ENCODE measurements at regions not wholly inside any gene's neighbourhood (a gene's known extent, or its start where the extent isn't known, plus 50 kb on each side); places are given as distances from the start of the nearest gene placed in this dataset.

GRCh38 chr10:29063806-29064644 lies 224.8 kb upstream of the LYZL1 start:
- no peak for DNase-seq (ENCODE audit: low spot score)
- no peak for TF ChIP-seq CTCF (IDR thresholded peaks at IDR 0.05; ENCODE audit: extremely low read depth, missing control alignments)

GRCh38 chr10:29064680-29065079 lies 224.2 kb upstream of the LYZL1 start:
- no peak for DNase-seq (ENCODE audit: low spot score)
- TF ChIP-seq CTCF (IDR thresholded peaks at IDR 0.05; ENCODE audit: extremely low read depth, missing control alignments), result no peak

GRCh38 chr10:29067161-29067560 lies 221.7 kb upstream of the LYZL1 start:
- no peak for DNase-seq (ENCODE audit: low spot score)
- TF ChIP-seq CTCF (IDR thresholded peaks at IDR 0.05; ENCODE audit: extremely low read depth, missing control alignments), result no peak

GRCh38 chr10:29067628-29068027 lies 221.2 kb upstream of the LYZL1 start:
- no peak for DNase-seq (ENCODE audit: low spot score)
- no peak for TF ChIP-seq CTCF (IDR thresholded peaks at IDR 0.05; ENCODE audit: extremely low read depth, missing control alignments)

- no peak for DNase-seq (ENCODE audit: low spot score)
- no peak for TF ChIP-seq CTCF (IDR thresholded peaks at IDR 0.05; ENCODE audit: extremely low read depth, missing control alignments)
Observed at GRCh38 chr10:29068302-29068701, 220.6 kb upstream of the LYZL1 start.

GRCh38 chr10:29068966-29069365 lies 219.9 kb upstream of the LYZL1 start:
- no peak for TF ChIP-seq CTCF (IDR thresholded peaks at IDR 0.05; ENCODE audit: extremely low read depth, missing control alignments)
- no peak for DNase-seq (ENCODE audit: low spot score)

GRCh38 chr10:29069941-29070340 lies 218.9 kb upstream of the LYZL1 start:
- no peak for DNase-seq (ENCODE audit: low spot score)
- TF ChIP-seq CTCF (IDR thresholded peaks at IDR 0.05; ENCODE audit: extremely low read depth, missing control alignments), result no peak
